ENCODE measurements at regions not wholly inside any gene's neighbourhood (a gene's known extent, or its start where the extent isn't known, plus 50 kb on each side); places are given as distances from the start of the nearest gene placed in this dataset.
"Not testable (repeated sequence)": the region's sequence is repeated elsewhere in the genome, so short reads cannot be mapped to it uniquely, and the experiment has no call there.

- peaks cover 12 to 24% of the 10 kb centered on the region in 2 experiments for H3K9me3 Mint-ChIP-seq
- no peak overlapping the region for H3K27ac Mint-ChIP-seq
- no peak for DNase-seq
- no peak overlapping the region for H3K14ac ChIP-seq (ENCODE audit: insufficient read depth, low read length)
- H3K4ac ChIP-seq (ENCODE audit: low read depth, low read length), result no peak overlapping the region
- no peak overlapping the region for H3K9ac ChIP-seq (ENCODE audit: extremely low read depth, insufficient read length, low read length)
- no peak overlapping the region for H3K23ac ChIP-seq (ENCODE audit: insufficient read length, low read depth, low read length)
- H2BK120ac ChIP-seq (ENCODE audit: low read depth, low read length, poor library complexity, severe bottlenecking), result no peak overlapping the region
- no peak overlapping the region for H2BK20ac ChIP-seq (ENCODE audit: low read depth, low read length, poor library complexity, severe bottlenecking)
- H4K5ac ChIP-seq (ENCODE audit: insufficient read length, low read depth, low read length), result no peak overlapping the region
- H2BK15ac ChIP-seq (ENCODE audit: low read depth, low read length), result no peak overlapping the region
- H3K27me3 ChIP-seq (ENCODE audit: insufficient read depth, low read length), result no peaks in the 10 kb centered on the region
- no peak overlapping the region for H4K8ac ChIP-seq (replicated peaks; ENCODE audit: insufficient read length, low read depth, low read length)
- no peak overlapping the region for H2AFZ ChIP-seq (ENCODE audit: low read length)
- no peaks in the 10 kb centered on the region for H4K20me1 ChIP-seq (ENCODE audit: control insufficient read depth, insufficient read depth, insufficient read length)
- H3K36me3 Mint-ChIP-seq (ENCODE audit: insufficient read depth in 1 of 3, low read depth in 3 of 3), result no peaks in the 10 kb centered on the region
- no peaks in the 10 kb centered on the region for H3K4me1 Mint-ChIP-seq
- H4K91ac ChIP-seq (ENCODE audit: insufficient read length, low read depth, low read length), result no peak overlapping the region
- no peak overlapping the region for H2BK12ac ChIP-seq (ENCODE audit: insufficient read length, low read depth, low read length)
- no peak overlapping the region for H3K4me3 Mint-ChIP-seq
- H3K4me2 ChIP-seq (ENCODE audit: insufficient read depth, insufficient read length, low read length), result no peak overlapping the region
- no peaks in the 10 kb centered on the region for H3K4me1 ChIP-seq (ENCODE audit: insufficient read depth, low read length)
- H3K27me3 Mint-ChIP-seq (ENCODE audit: low read depth), result no peaks in the 10 kb centered on the region; the same call in none of the 2 replicates
- no peak overlapping the region for H3K27ac ChIP-seq (ENCODE audit: insufficient read length, low read depth, low read length)
- no CpG with 5 or more reads among the region's 1 CpG for WGBS (ENCODE audit: extremely low coverage, insufficient read length, low lambda C conversion rate)
- no peak overlapping the region for H2AK5ac ChIP-seq (ENCODE audit: insufficient read length, low read length)
- no peak overlapping the region for H3T11ph ChIP-seq (ENCODE audit: low read length)
- no peak for TF ChIP-seq CTCF (conservative IDR thresholded peaks at IDR 0.05)
- H3K9me3 ChIP-seq (ENCODE audit: control insufficient read depth, low read depth, low read length), result no peaks in the 10 kb centered on the region
- no peak overlapping the region for H3K18ac ChIP-seq (ENCODE audit: insufficient read length, low read depth, low read length)
- H3K79me1 ChIP-seq (ENCODE audit: insufficient read depth, low read depth, low read length, poor library complexity, severe bottlenecking), result no peaks in the 10 kb centered on the region
- H3K79me2 ChIP-seq (ENCODE audit: insufficient read depth, low read length), result no peaks in the 10 kb centered on the region
- H2BK5ac ChIP-seq (ENCODE audit: insufficient read length, low read length), result no peak overlapping the region
- no peak overlapping the region for H3K56ac ChIP-seq (ENCODE audit: insufficient read length, low read depth, low read length)
- H3K23me2 ChIP-seq (ENCODE audit: insufficient read length, low read depth, low read length, poor library complexity, severe bottlenecking), result peaks cover 2% of the 10 kb centered on the region
Observed at GRCh38 chr22:35186492-35186891, 70.8 kb upstream of the HMGXB4 start.

GRCh38 chr22:35188930-35189329 is 68.4 kb upstream of the HMGXB4 start:
- not testable (repeated sequence) for H3K79me1 ChIP-seq (ENCODE audit: insufficient read depth, low read depth, low read length, poor library complexity, severe bottlenecking); H3K23ac ChIP-seq (ENCODE audit: insufficient read length, low read depth, low read length); H4K8ac ChIP-seq (replicated peaks; ENCODE audit: insufficient read length, low read depth, low read length); H4K20me1 ChIP-seq (ENCODE audit: control insufficient read depth, insufficient read depth, insufficient read length); DNase-seq; H3K4me1 ChIP-seq (ENCODE audit: insufficient read depth, low read length); H3K18ac ChIP-seq (ENCODE audit: insufficient read length, low read depth, low read length); H4K91ac ChIP-seq (ENCODE audit: insufficient read length, low read depth, low read length); H3K27me3 Mint-ChIP-seq (ENCODE audit: low read depth); H3T11ph ChIP-seq (ENCODE audit: low read length); H3K27ac ChIP-seq (ENCODE audit: insufficient read length, low read depth, low read length); H2BK5ac ChIP-seq (ENCODE audit: insufficient read length, low read length); H3K36me3 Mint-ChIP-seq (ENCODE audit: insufficient read depth in 1 of 3, low read depth in 3 of 3); H3K9ac ChIP-seq (ENCODE audit: extremely low read depth, insufficient read length, low read length); H3K14ac ChIP-seq (ENCODE audit: insufficient read depth, low read length); H2BK12ac ChIP-seq (ENCODE audit: insufficient read length, low read depth, low read length); H3K4me3 Mint-ChIP-seq; H4K5ac ChIP-seq (ENCODE audit: insufficient read length, low read depth, low read length); H3K27ac Mint-ChIP-seq; H2AK5ac ChIP-seq (ENCODE audit: insufficient read length, low read length); H2BK15ac ChIP-seq (ENCODE audit: low read depth, low read length); H3K27me3 ChIP-seq (ENCODE audit: insufficient read depth, low read length); H3K23me2 ChIP-seq (ENCODE audit: insufficient read length, low read depth, low read length, poor library complexity, severe bottlenecking); H3K4ac ChIP-seq (ENCODE audit: low read depth, low read length); H2AFZ ChIP-seq (ENCODE audit: low read length); H3K56ac ChIP-seq (ENCODE audit: insufficient read length, low read depth, low read length); H2BK20ac ChIP-seq (ENCODE audit: low read depth, low read length, poor library complexity, severe bottlenecking); H3K79me2 ChIP-seq (ENCODE audit: insufficient read depth, low read length); H2BK120ac ChIP-seq (ENCODE audit: low read depth, low read length, poor library complexity, severe bottlenecking); H3K9me3 ChIP-seq (ENCODE audit: control insufficient read depth, low read depth, low read length); H3K4me2 ChIP-seq (ENCODE audit: insufficient read depth, insufficient read length, low read length); H3K4me1 Mint-ChIP-seq
- peaks cover 6 to 17% of the 10 kb centered on the region in 2 experiments; a peak in 4 of 5 replicates for H3K9me3 Mint-ChIP-seq
- no CpG with 5 or more reads among the region's 1 CpG for WGBS (ENCODE audit: extremely low coverage, insufficient read length, low lambda C conversion rate)
